ENCODE measurements at regions not wholly inside any gene's neighbourhood (a gene's known extent, or its start where the extent isn't known, plus 50 kb on each side); places are given as distances from the start of the nearest gene placed in this dataset.

- no peak for TF ChIP-seq CTCF (IDR thresholded peaks at IDR 0.05)
- TF ChIP-seq POLR2A (IDR thresholded peaks at IDR 0.05) = no peak
These were observed 347.6 kb downstream of the TMEM121 start for GRCh38 chr14:105873870-105874512.

Measured in body of pancreas (tissue), 4 donors.